ENCODE measurements at regions not wholly inside any gene's neighbourhood (a gene's known extent, or its start where the extent isn't known, plus 50 kb on each side); places are given as distances from the start of the nearest gene placed in this dataset.

DNA sequence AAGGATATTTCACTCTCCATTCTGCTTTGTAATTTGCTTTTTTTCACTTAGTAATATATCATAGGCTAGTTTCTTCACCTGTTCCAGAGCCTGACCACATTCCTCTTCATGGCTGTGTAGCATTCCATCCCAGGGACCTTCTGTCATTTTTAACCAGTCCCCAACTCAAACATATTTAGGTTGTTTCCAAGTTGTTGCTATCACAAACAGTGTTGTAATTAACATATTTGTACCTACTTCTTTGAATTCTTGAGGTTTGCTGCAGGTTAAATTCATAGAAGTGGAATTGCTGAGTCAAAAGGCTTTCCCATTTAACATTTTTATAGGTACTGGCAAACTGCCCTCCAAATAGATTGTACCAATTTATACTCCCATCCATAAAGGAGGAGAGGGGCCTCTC is 65.1 kb upstream of the MED9 start:
- no peaks in the 10 kb centered on the region for H3K36me3 Mint-ChIP-seq (ENCODE audit: insufficient read depth in 2 of 2)
- no peak overlapping the region for H3K27ac Mint-ChIP-seq
- H3K4me3 Mint-ChIP-seq: no peak overlapping the region
- H3K27me3 Mint-ChIP-seq (ENCODE audit: low read depth): peaks cover 10% of the 10 kb centered on the region
- no peaks in the 10 kb centered on the region for H3K9me3 Mint-ChIP-seq
- ATAC-seq (replicated peaks in 1 of 2) (peak in 1 of 2 donors; percentile 7), DNase-seq (no peak)
- peaks cover 52% of the 10 kb centered on the region for H3K4me1 Mint-ChIP-seq (ENCODE audit: low read depth)

DNA sequence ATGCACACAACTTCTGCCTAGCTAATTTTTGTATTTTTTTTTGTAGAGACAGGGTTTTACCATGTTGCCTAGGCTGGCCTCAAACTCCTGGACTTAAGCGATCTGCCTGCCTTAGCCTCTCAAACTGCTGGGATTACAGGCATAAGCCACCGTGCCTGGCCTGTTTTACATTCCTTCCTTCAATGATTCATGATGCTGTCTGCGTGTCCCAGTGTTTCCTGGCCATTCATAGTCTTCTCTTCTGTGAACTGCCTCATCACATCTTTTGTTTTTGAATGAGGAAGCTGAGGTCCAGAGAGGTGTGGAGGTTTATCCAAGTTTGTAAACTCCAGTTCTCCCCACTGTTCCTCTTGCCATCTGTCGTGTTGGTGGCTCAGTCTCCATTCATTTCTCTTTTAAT is 64.5 kb upstream of the MED9 start:
- peaks cover 53% of the 10 kb centered on the region for H3K4me1 Mint-ChIP-seq (ENCODE audit: low read depth)
- peak overlapping the region; percentile 56 for H3K27ac Mint-ChIP-seq
- DNase-seq: no peak
- no peak for ATAC-seq (replicated peaks in 1 of 2)
- no peaks in the 10 kb centered on the region for H3K36me3 Mint-ChIP-seq (ENCODE audit: insufficient read depth in 2 of 2)
- H3K27me3 Mint-ChIP-seq (ENCODE audit: low read depth): peaks cover 10% of the 10 kb centered on the region
- H3K9me3 Mint-ChIP-seq: no peaks in the 10 kb centered on the region
- H3K4me3 Mint-ChIP-seq: no peak overlapping the region

DNA sequence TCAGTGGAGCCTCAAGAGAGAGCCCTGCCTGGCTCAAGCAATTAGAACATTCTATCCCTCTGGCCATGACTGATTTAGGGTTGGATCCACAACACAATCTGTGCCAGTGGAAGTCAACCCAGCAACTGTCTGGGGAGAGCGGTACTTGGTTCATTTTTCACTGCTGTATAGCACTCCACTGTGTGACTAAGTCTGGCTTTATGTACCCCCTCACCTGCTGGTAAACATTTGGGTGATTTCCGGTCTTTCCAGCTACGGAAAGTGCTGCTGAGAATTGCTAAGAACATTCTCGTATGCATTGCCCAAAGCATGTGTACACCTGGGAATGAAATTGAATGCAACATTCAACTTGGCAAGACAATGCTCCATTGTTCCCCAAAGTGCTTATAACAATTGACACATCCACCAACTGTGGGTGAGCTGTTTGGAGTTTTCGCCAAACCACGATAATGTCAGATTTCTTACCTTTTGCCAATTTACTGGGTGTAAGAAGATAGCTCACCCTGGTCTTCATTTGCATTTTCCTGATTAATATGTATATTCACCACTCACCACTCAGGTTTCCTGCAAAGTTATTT is 63.5 kb upstream of the MED9 start:
- Mint-ChIP-seq H3K27ac (no peak overlapping the region), H3K36me3 (ENCODE audit: insufficient read depth in 2 of 2) (no peaks in the 10 kb centered on the region), H3K9me3 (no peaks in the 10 kb centered on the region), H3K4me3 (no peak overlapping the region), H3K4me1 (ENCODE audit: low read depth) (peaks cover 51% of the 10 kb centered on the region), H3K27me3 (ENCODE audit: low read depth) (peaks cover 10% of the 10 kb centered on the region)
- ATAC-seq (replicated peaks in 1 of 2): no peak
- no peak for DNase-seq

DNA sequence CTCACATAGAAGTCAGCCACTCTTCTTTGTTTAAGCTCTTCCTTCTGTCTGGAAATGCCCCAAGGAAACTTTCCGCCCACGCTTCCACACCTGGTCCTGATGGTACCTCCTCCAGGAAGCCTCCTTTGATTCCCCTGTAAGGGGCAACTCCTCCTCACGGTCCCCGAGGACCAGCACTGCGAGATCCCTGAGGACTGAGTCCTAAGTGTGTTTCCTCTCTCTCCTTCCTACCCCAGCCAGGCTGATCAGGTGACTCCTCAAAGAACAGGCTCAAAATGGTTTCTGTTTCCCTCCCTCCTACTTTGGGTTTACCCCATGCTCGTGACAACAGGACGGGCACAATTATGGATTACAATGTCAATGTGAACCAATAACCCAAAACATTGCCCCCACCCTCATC is 63.0 kb upstream of the MED9 start:
- ATAC-seq (replicated peaks in 1 of 2) (no peak), DNase-seq (no peak)
- Mint-ChIP-seq H3K27me3 (ENCODE audit: low read depth) (peaks cover 10% of the 10 kb centered on the region), H3K27ac (no peak overlapping the region), H3K4me1 (ENCODE audit: low read depth) (peaks cover 46% of the 10 kb centered on the region), H3K4me3 (no peak overlapping the region), H3K9me3 (no peaks in the 10 kb centered on the region), H3K36me3 (ENCODE audit: insufficient read depth in 2 of 2) (no peaks in the 10 kb centered on the region)

DNA sequence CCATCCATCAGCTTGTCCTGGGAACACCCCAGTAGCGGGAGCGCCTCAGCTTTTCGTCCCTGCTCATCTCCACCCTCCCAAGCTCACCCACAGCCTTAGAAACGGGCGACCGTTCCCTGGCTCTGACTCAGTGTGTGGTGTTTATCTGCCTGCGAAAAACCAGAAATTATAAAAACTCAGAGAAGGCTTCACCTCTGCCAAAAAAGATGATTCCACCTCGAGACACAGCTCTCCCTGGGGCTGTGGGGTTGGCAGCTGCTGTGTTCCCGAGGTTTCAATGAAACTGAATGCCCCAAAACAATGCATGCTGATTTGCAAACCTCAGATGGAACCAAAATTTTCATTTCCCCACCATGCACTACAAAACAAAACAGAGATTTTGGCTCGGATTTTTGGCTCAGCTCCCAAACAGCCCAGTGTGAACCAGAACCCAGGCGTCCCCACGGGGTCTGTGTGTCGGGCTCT is 62.4 kb upstream of the MED9 start:
- Mint-ChIP-seq H3K4me3 (no peak overlapping the region), H3K27ac (no peak overlapping the region), H3K27me3 (ENCODE audit: low read depth) (peaks cover 10% of the 10 kb centered on the region), H3K4me1 (ENCODE audit: low read depth) (peaks cover 40% of the 10 kb centered on the region), H3K9me3 (no peaks in the 10 kb centered on the region), H3K36me3 (ENCODE audit: insufficient read depth in 2 of 2) (no peaks in the 10 kb centered on the region)
- ATAC-seq (replicated peaks in 1 of 2) (no peak), DNase-seq (no peak)

DNA sequence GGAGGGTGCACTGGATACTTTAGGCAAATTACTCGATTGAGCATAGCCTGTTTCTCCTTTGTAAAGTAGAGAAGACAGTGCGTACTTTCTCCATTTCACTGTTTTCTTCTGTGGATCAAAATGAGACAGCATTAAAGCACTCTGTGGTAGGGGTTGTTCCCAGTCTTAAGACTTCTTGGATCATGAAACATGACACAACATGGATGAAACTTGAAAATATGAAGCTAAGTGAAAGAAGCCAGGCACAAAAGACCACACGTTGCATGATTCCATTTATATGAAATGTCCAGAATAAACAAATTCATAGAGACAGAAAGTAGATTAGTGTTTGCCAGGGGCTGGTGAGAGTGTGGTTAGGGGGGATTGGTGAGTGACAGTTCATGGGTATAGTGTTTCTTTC is 61.8 kb upstream of the MED9 start:
- H3K4me1 Mint-ChIP-seq (ENCODE audit: low read depth): peaks cover 34% of the 10 kb centered on the region
- ATAC-seq (replicated peaks in 1 of 2) (no peak), DNase-seq (no peak)
- no peaks in the 10 kb centered on the region for H3K36me3 Mint-ChIP-seq (ENCODE audit: insufficient read depth in 2 of 2)
- no peaks in the 10 kb centered on the region for H3K9me3 Mint-ChIP-seq
- peaks cover 10% of the 10 kb centered on the region for H3K27me3 Mint-ChIP-seq (ENCODE audit: low read depth)
- no peak overlapping the region for H3K4me3 Mint-ChIP-seq
- no peak overlapping the region for H3K27ac Mint-ChIP-seq

DNA sequence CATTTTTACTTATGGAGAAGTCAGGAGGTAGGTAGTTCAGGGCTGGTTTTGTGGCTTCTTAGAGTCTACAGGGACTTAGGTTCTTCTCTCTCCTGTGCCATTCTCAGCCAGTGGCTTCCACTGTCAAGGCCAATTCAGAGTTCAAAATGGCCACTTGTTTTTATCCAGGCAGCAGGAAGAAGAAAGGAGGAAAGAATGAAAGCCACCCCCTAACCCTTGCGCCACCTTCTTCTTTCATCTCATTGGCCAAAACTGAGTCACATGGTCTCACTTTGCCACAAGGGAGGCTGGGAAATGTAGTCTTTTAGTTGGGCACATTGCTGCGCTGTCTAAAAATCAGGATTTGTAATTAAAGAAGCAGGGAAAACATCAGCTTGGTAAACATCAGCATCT is 60.8 kb upstream of the MED9 start:
- H3K27me3 Mint-ChIP-seq (ENCODE audit: low read depth): peaks cover 10% of the 10 kb centered on the region
- peaks cover 32% of the 10 kb centered on the region for H3K4me1 Mint-ChIP-seq (ENCODE audit: low read depth)
- peak overlapping the region; percentile 75 for H3K27ac Mint-ChIP-seq
- ATAC-seq (replicated peaks in 1 of 2): peak; percentile 66 to 73
- no peaks in the 10 kb centered on the region for H3K36me3 Mint-ChIP-seq (ENCODE audit: insufficient read depth in 2 of 2)
- peak; percentile 47 to 48 for DNase-seq
- H3K9me3 Mint-ChIP-seq: no peaks in the 10 kb centered on the region
- H3K4me3 Mint-ChIP-seq: peak overlapping the region; percentile 7 to 18

DNA sequence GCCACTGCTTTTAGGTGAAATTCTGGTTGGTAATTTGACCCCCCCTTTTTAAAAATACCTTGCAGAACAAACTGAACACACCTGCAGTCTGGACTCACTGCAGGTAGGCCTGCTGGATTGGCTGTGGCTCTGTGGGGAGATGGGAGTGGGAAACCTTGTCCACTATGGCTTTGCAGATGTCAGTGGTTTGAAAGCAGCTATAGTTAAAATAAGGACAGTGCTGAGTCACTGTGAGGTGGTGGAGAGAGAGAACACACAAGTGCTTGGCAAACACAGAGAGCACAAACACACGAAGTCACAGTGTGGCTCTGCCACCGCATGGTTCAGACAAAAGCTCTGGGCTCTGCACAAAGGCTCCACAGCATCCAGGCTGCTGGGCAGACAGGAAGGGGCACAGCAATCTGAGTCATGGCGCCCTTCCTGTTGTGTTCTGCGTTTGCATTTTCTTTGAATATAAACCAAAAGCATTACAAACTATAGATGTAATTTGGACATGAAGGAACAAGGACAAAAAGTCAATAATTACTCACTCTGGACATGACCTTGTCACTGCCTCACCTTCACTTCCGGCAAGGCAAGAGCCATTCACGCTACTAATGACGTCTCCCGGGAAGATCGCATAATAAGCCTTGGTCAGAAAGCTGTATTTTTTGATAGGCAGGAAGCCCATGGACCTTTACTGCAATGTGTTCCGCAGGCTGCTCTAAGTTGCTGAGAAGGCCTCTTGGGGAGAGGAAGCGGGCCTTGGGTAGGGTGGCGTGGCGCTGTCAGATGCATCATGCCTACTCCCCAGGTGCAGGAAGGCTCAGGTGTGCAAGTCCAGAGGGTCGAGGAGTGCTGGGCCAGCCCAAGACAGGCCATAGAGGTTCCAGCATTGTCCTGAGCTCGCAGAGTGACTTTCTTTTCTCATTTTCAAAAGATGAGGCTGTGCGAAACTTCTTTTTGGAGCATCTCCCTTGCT is 60.1 kb upstream of the MED9 start:
- H3K4me3 Mint-ChIP-seq: peak overlapping the region; percentile 18 to 31
- peak; percentile 52 to 53 for DNase-seq
- H3K9me3 Mint-ChIP-seq: no peaks in the 10 kb centered on the region
- H3K36me3 Mint-ChIP-seq (ENCODE audit: insufficient read depth in 2 of 2): no peaks in the 10 kb centered on the region
- H3K27ac Mint-ChIP-seq: peak overlapping the region; percentile 75
- ATAC-seq (replicated peaks in 1 of 2): peak; percentile 88 to 92
- H3K27me3 Mint-ChIP-seq (ENCODE audit: low read depth): peaks cover 10% of the 10 kb centered on the region
- H3K4me1 Mint-ChIP-seq (ENCODE audit: low read depth): peaks cover 31% of the 10 kb centered on the region

DNA sequence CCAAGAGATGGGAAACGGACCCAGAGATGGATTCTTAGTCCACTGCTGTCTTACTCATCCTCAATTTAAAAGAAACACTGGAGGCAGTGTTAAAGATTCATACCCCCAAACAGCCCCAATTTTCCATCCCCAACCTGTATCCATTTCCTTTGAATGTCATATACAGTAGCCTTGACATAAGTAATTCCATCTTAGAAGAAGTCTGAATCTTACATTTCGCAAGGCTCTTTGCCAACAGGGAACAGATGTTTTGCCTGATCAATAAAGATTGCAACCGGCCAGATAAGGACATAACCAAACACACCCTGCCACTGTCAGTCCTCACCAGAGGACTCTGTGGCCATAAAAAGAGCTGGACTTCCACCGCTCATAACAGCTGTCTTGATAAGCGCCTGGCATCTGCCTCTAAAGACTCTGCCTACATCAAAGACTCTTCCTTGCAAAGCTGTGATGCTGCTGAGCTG is 59.0 kb upstream of the MED9 start:
- no peak for DNase-seq
- peaks cover 27% of the 10 kb centered on the region for H3K4me1 Mint-ChIP-seq (ENCODE audit: low read depth)
- no peaks in the 10 kb centered on the region for H3K9me3 Mint-ChIP-seq
- H3K36me3 Mint-ChIP-seq (ENCODE audit: insufficient read depth in 2 of 2): no peaks in the 10 kb centered on the region
- H3K4me3 Mint-ChIP-seq: no peak overlapping the region
- H3K27ac Mint-ChIP-seq: no peak overlapping the region
- H3K27me3 Mint-ChIP-seq (ENCODE audit: low read depth): peaks cover 10% of the 10 kb centered on the region
- ATAC-seq (replicated peaks in 1 of 2): no peak

DNA sequence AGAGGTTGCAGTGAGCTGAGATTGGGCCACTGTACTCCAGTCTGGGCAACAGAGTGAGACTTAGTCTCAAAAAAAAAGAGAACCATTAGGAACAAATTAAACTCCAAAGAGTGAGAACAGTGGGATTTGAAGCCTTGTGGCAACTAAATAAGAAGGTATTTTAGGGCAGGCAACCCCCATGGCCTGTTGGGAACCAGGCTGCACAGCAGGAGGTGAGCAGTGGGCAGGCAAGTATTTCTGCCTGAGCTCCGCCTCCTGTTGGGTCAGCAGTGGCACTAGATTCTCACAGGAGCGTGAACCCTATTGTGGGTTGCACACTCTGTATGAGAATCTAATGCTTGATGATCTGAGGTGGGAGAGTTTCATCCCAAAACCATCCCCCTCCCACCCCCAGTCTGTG is 57.6 kb upstream of the MED9 start:
- no peak for ATAC-seq (replicated peaks in 1 of 2)
- H3K27me3 Mint-ChIP-seq (ENCODE audit: low read depth): peaks cover 3% of the 10 kb centered on the region
- peaks cover 27% of the 10 kb centered on the region for H3K4me1 Mint-ChIP-seq (ENCODE audit: low read depth)
- DNase-seq: no peak
- H3K4me3 Mint-ChIP-seq: no peak overlapping the region
- no peak overlapping the region for H3K27ac Mint-ChIP-seq
- H3K36me3 Mint-ChIP-seq (ENCODE audit: insufficient read depth in 2 of 2): no peaks in the 10 kb centered on the region
- no peaks in the 10 kb centered on the region for H3K9me3 Mint-ChIP-seq

DNA sequence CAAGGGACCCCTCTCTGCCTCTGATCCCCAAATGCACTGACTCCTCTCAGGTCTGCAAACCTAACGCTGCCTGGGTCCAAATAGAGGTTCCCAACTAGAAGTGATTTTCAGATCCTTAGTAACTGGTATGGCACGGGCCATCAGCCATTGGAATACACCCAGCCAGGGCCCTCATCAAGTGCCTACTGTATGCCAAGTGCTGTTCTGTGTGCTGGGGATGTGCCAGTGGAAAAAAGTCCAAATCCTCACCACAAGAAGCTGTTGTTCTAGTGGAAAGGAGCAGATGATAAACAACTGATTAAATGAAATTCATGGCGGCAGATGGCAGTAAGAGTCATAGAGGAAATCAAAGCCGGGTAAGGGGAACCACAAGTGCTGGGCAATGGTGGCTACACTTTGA is 57.2 kb upstream of the MED9 start:
- no peaks in the 10 kb centered on the region for H3K9me3 Mint-ChIP-seq
- H3K4me3 Mint-ChIP-seq: no peak overlapping the region
- H3K36me3 Mint-ChIP-seq (ENCODE audit: insufficient read depth in 2 of 2): no peaks in the 10 kb centered on the region
- DNase-seq (no peak), ATAC-seq (replicated peaks in 1 of 2) (no peak)
- H3K27me3 Mint-ChIP-seq (ENCODE audit: low read depth): no peaks in the 10 kb centered on the region
- peaks cover 27% of the 10 kb centered on the region for H3K4me1 Mint-ChIP-seq (ENCODE audit: low read depth)
- no peak overlapping the region for H3K27ac Mint-ChIP-seq

DNA sequence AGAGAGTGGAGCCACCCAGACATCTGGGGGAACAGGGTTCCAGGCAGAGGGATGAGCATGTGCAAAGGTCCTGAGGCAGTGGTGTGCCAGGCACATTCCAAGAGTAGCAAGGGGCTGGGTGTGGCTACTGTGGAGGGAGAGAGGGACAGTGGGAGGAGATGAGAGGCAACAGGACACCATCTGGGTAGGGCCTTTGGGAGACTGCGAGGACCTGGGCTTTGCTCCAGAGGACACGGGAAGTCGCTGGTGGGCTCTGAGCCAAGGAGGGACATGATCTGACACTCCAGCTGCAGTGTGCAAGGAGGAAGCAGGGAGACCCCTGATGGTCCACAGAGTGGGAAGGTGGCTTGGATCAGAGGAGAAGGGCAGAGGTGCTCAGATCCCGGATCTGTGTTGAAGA is 56.7 kb upstream of the MED9 start:
- peaks cover 27% of the 10 kb centered on the region for H3K4me1 Mint-ChIP-seq (ENCODE audit: low read depth)
- H3K27ac Mint-ChIP-seq: no peak overlapping the region
- no peaks in the 10 kb centered on the region for H3K9me3 Mint-ChIP-seq

DNA sequence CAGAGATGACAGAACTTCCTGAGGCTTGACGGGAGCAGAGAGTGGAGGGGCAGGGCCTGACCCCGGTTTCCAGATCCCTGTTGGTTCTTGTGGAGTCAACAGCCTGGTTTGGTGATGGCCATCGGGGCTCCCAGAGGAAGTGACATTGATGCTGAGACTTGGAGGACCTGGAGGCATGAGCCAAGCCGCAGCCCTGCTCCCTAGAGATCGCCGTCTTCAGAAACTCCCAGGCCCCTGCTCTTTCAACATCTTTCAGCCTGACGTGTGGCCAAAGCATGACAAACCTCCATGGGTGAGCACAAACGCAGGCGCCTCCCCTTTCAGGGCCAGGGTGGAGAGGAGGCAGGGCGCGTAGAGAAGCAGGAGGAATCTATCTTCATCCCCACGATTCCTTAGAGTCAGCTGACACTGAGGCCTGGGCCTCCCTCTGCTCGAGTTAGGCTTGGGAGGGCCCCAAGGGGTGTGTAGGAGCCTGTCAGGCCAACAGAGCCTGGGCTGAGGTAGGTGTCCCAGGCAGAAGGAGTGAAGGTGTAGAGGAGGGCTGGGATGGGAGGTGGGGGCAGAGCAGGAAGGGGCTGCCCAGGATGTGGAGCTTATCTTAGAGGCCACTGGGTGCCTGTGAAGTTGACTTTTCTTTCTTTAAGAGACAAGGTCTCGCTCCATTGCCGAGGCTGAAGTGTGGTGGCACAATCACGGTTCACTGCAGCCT is 56.1 kb upstream of the MED9 start:
- Mint-ChIP-seq H3K27ac (no peak overlapping the region), H3K4me3 (no peak overlapping the region)
- DNase-seq: no peak

More for the DNA sequence above, 56.7 kb upstream of the MED9 start:
- DNase-seq (no peak), ATAC-seq (replicated peaks in 1 of 2) (no peak)
- Mint-ChIP-seq H3K27me3 (ENCODE audit: low read depth) (no peaks in the 10 kb centered on the region), H3K36me3 (ENCODE audit: insufficient read depth in 2 of 2) (no peaks in the 10 kb centered on the region), H3K4me3 (no peak overlapping the region)

More for the DNA sequence above, 56.1 kb upstream of the MED9 start:
- no peak for ATAC-seq (replicated peaks in 1 of 2)
- Mint-ChIP-seq H3K4me1 (ENCODE audit: low read depth) (peaks cover 26% of the 10 kb centered on the region), H3K27me3 (ENCODE audit: low read depth) (no peaks in the 10 kb centered on the region), H3K9me3 (no peaks in the 10 kb centered on the region), H3K36me3 (ENCODE audit: insufficient read depth in 2 of 2) (no peaks in the 10 kb centered on the region)
